ENCODE measurements at regions not wholly inside any gene's neighbourhood (a gene's known extent, or its start where the extent isn't known, plus 50 kb on each side); places are given as distances from the start of the nearest gene placed in this dataset.
"Not testable (repeated sequence)": the region's sequence is repeated elsewhere in the genome, so short reads cannot be mapped to it uniquely, and the experiment has no call there.

DNA sequence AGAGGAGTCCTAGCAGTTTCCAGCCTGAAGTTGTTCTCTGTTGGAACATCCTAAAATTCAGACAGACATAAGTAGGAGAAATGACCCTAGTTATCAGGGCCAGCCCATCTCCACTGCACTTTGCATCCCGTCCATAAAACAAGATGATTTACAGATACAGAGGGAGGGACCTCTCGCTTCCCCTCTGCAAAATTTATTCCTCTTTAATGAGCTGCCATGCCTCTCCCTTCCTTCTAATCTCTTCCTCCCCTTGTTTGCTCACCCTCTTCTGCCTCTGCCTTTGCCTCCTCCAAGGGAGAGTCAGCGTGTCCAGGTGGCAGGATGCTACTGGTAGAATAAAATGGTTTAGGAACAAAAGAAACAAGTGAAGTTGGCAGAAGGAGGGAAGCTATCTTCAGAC lies 351.3 kb downstream of the SOX9 start:
- TF ChIP-seq, protein P1, sequence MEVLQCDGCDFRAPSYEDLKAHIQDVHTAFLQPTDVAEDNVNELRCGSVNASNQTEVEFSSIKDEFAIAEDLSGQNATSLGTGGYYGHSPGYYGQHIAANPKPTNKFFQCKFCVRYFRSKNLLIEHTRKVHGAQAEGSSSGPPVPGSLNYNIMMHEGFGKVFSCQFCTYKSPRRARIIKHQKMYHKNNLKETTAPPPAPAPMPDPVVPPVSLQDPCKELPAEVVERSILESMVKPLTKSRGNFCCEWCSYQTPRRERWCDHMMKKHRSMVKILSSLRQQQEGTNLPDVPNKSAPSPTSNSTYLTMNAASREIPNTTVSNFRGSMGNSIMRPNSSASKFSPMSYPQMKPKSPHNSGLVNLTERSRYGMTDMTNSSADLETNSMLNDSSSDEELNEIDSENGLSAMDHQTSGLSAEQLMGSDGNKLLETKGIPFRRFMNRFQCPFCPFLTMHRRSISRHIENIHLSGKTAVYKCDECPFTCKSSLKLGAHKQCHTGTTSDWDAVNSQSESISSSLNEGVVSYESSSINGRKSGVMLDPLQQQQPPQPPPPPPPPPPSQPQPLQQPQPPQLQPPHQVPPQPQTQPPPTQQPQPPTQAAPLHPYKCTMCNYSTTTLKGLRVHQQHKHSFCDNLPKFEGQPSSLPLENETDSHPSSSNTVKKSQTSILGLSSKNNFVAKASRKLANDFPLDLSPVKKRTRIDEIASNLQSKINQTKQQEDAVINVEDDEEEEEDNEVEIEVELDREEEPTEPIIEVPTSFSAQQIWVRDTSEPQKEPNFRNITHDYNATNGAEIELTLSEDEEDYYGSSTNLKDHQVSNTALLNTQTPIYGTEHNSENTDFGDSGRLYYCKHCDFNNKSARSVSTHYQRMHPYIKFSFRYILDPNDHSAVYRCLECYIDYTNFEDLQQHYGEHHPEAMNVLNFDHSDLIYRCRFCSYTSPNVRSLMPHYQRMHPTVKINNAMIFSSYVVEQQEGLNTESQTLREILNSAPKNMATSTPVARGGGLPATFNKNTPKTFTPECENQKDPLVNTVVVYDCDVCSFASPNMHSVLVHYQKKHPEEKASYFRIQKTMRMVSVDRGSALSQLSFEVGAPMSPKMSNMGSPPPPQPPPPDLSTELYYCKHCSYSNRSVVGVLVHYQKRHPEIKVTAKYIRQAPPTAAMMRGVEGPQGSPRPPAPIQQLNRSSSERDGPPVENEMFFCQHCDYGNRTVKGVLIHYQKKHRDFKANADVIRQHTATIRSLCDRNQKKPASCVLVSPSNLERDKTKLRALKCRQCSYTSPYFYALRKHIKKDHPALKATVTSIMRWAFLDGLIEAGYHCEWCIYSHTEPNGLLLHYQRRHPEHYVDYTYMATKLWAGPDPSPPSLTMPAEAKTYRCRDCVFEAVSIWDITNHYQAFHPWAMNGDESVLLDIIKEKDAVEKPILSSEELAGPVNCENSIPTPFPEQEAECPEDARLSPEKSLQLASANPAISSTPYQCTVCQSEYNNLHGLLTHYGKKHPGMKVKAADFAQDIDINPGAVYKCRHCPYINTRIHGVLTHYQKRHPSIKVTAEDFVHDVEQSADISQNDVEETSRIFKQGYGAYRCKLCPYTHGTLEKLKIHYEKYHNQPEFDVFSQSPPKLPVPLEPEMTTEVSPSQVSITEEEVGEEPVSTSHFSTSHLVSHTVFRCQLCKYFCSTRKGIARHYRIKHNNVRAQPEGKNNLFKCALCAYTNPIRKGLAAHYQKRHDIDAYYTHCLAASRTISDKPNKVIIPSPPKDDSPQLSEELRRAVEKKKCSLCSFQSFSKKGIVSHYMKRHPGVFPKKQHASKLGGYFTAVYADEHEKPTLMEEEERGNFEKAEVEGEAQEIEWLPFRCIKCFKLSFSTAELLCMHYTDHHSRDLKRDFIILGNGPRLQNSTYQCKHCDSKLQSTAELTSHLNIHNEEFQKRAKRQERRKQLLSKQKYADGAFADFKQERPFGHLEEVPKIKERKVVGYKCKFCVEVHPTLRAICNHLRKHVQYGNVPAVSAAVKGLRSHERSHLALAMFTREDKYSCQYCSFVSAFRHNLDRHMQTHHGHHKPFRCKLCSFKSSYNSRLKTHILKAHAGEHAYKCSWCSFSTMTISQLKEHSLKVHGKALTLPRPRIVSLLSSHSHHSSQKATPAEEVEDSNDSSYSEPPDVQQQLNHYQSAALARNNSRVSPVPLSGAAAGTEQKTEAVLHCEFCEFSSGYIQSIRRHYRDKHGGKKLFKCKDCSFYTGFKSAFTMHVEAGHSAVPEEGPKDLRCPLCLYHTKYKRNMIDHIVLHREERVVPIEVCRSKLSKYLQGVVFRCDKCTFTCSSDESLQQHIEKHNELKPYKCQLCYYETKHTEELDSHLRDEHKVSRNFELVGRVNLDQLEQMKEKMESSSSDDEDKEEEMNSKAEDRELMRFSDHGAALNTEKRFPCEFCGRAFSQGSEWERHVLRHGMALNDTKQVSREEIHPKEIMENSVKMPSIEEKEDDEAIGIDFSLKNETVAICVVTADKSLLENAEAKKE (CRISPR knock-in tag; IDR thresholded peaks at IDR 0.05), result no peak
- TF ChIP-seq, protein P2, sequence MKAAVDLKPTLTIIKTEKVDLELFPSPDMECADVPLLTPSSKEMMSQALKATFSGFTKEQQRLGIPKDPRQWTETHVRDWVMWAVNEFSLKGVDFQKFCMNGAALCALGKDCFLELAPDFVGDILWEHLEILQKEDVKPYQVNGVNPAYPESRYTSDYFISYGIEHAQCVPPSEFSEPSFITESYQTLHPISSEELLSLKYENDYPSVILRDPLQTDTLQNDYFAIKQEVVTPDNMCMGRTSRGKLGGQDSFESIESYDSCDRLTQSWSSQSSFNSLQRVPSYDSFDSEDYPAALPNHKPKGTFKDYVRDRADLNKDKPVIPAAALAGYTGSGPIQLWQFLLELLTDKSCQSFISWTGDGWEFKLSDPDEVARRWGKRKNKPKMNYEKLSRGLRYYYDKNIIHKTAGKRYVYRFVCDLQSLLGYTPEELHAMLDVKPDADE (IDR thresholded peaks at IDR 0.05), result no peak
- no peak for TF ChIP-seq ZNF331 (CRISPR knock-in tag; IDR thresholded peaks at IDR 0.05; ENCODE audit: low read depth)
- Histone ChIP-seq H3K4me2 (no peak overlapping the region), H3K79me2 (replicated peaks; ENCODE audit: insufficient read depth) (no peaks in the 10 kb centered on the region), H3K36me3 (ENCODE audit: insufficient read depth) (no peaks in the 10 kb centered on the region), H3K4me3 (no peak overlapping the region), H3F3A (replicated peaks; ENCODE audit: low read depth) (no peaks in the 10 kb centered on the region; the same call in 1 of the 2 replicates), H3K4me1 (ENCODE audit: insufficient read depth) (peaks cover 37% of the 10 kb centered on the region), H3K27me3 (ENCODE audit: insufficient read depth) (no peaks in the 10 kb centered on the region), H3K9me2 (ENCODE audit: insufficient read depth) (no peaks in the 10 kb centered on the region), H3K27ac (ENCODE audit: low read depth) (no peak overlapping the region), H2AFZ (no peak overlapping the region), H4K20me1 (replicated peaks; ENCODE audit: insufficient read depth) (no peaks in the 10 kb centered on the region)
- DNase-seq (ENCODE audit: low spot score), result no peak
- Mint-ChIP-seq H3K36me3 (ENCODE audit: low read depth) (no peaks in the 10 kb centered on the region; the same call in 2 of the 3 replicates), H3K9me3 (peaks cover 3% of the 10 kb centered on the region; the same call in 1 of the 3 replicates), H3K27me3 (ENCODE audit: insufficient read depth, low read depth, poor library complexity) (peaks cover 13% of the 10 kb centered on the region), H3K27ac (no peak overlapping the region), H3K4me3 (no peak overlapping the region), H3K4me1 (peaks cover 37% of the 10 kb centered on the region)
- no peak for ATAC-seq

DNA sequence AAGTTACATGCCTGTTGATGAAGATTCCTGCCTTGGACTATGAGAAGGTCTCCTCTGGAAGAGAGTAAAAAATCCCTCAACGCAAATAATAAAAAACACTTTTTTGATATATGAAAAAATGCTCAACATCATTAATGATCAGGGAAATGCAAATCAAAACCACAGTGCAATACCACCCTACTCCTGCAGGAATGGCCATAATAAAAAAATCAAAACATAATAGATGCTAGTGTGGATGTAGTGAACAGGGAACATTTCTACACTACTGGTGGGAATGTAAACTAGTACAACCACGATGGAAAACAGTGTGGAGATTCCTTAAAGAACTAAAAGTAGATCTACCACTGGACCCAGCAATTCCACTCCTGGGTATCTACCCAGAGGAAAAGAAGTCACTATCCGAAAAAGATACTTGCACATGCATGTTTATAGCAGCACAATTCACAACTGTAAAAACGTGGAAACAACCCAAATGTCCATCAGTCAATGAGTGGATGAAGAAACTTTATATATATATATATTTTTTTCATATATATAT lies 352.1 kb downstream of the SOX9 start:
- not testable (repeated sequence) for H3K4me3 Mint-ChIP-seq; ATAC-seq; H3K9me2 ChIP-seq (ENCODE audit: insufficient read depth); H2AFZ ChIP-seq; H3K9me3 Mint-ChIP-seq; H3K27ac ChIP-seq (ENCODE audit: low read depth); H3K4me2 ChIP-seq; DNase-seq (ENCODE audit: low spot score); H3K4me3 ChIP-seq; H3K36me3 ChIP-seq (ENCODE audit: insufficient read depth); H3K27me3 ChIP-seq (ENCODE audit: insufficient read depth); H3K27ac Mint-ChIP-seq; H3K36me3 Mint-ChIP-seq (ENCODE audit: low read depth); H4K20me1 ChIP-seq (replicated peaks; ENCODE audit: insufficient read depth); H3F3A ChIP-seq (replicated peaks; ENCODE audit: low read depth); H3K79me2 ChIP-seq (replicated peaks; ENCODE audit: insufficient read depth)
- peaks cover 38% of the 10 kb centered on the region for H3K4me1 ChIP-seq (ENCODE audit: insufficient read depth)
- H3K4me1 Mint-ChIP-seq, result peaks cover 44% of the 10 kb centered on the region
- peaks cover 13% of the 10 kb centered on the region for H3K27me3 Mint-ChIP-seq (ENCODE audit: insufficient read depth, low read depth, poor library complexity)

All from GM23338 (cell line).